Tibial nerve (tissue), 4 donors: ENCODE measurements at regions not wholly inside any gene's neighbourhood (a gene's known extent, or its start where the extent isn't known, plus 50 kb on each side); places are given as distances from the start of the nearest gene placed in this dataset.

Experiments used
- DNase-seq, 2 donors: peaks; one replicate each; pipeline ENCODE4 v3.0.0-alpha.2; 2019; ENCODE audit warnings: low spot score in 2 of 2
- H3K27ac ChIP-seq, 4 donors: fragments of 200-600 bp; sonication (generic) in 3 of 4; one replicate each; pipeline ENCODE4 v1.5.1; 2017 to 2019; ENCODE audit warnings: mild to moderate bottlenecking in 1 of 4
- H3K27me3 ChIP-seq, 2 donors: fragments of 200-600 bp; sonication (generic) in 1 of 2; one replicate each; pipeline versions ENCODE4 v1.5.1 to v1.6.0; 2017 to 2019
- H3K36me3 ChIP-seq, 3 donors: fragments of 200-600 bp; sonication (generic); one replicate each; pipeline ENCODE4 v1.5.1; 2018 to 2019
- H3K4me1 ChIP-seq, 4 donors: fragments of 200-600 bp; sonication (generic) in 3 of 4; one replicate each; pipeline ENCODE4 v1.5.1; 2017 to 2019
- H3K4me3 ChIP-seq, 4 donors: fragments of 200-600 bp; sonication (generic) in 3 of 4; one replicate each; pipeline ENCODE4 v1.5.1; 2017 to 2019; ENCODE audit warnings: mild to moderate bottlenecking in 1 of 4, moderate library complexity in 1 of 4
- H3K9me3 ChIP-seq, 4 donors: fragments of 200-600 bp; sonication (generic) in 3 of 4; one replicate each; pipeline ENCODE4 v1.5.1; 2017 to 2019
- CTCF ChIP-seq, 5 experiments: fragments of 200-600 bp in 3 of 5; fragments of 450-650 bp in 2 of 5; sonication (generic) in 3 of 5; IDR thresholded peaks; one replicate each; pipeline ENCODE4 v1.5.1; 2016 to 2019; ENCODE audit warnings: antibody characterized with exemption in 5 of 5, mild to moderate bottlenecking in 3 of 5, moderate library complexity in 2 of 5
- EP300 ChIP-seq, 2 donors: sonication (generic); formaldehyde crosslinking; IDR thresholded peaks; one replicate each; pipeline ENCODE4 v1.6.1; 2017; ENCODE audit warnings: antibody characterized with exemption in 2 of 2, mild to moderate bottlenecking in 1 of 2
- POLR2A ChIP-seq, 2 donors: fragments of 450-650 bp; IDR thresholded peaks; one replicate each; pipeline ENCODE4 v1.6.1; 2017; ENCODE audit warnings: antibody characterized with exemption in 2 of 2, mild to moderate bottlenecking in 2 of 2, moderate library complexity in 2 of 2
- WGBS, 2 donors: methylation state at CpG; one replicate each; pipeline ENCODE4 v1.1.5; 2018; 5-methylcytosine and 5-hydroxymethylcytosine counted together

- Histone ChIP-seq H3K4me1 (no peaks in the 10 kb centered on the region), H3K4me3 (no peak overlapping the region), H3K27ac (no peak overlapping the region), H3K36me3 (no peaks in the 10 kb centered on the region), H3K9me3 (no peaks in the 10 kb centered on the region), H3K27me3 (no peaks in the 10 kb centered on the region)
- WGBS, 2 donors = 89 to 94% methylated on average over 2 of the region's 2 CpGs
- TF ChIP-seq POLR2A (IDR thresholded peaks at IDR 0.05) = no peak
- no peak for TF ChIP-seq EP300 (IDR thresholded peaks at IDR 0.05)
- TF ChIP-seq CTCF (IDR thresholded peaks at IDR 0.05) = no peak
- no peak for DNase-seq
Observed at GRCh38 chr6:50945789-50946188, 127.1 kb downstream of the TFAP2B start.

GRCh38 chr6:50952092-50952907, 133.6 kb downstream of the TFAP2B start:
- Histone ChIP-seq H3K27ac (no peak overlapping the region), H3K27me3 (no peaks in the 10 kb centered on the region), H3K4me3 (no peak overlapping the region), H3K9me3 (no peaks in the 10 kb centered on the region), H3K4me1 (no peaks in the 10 kb centered on the region), H3K36me3 (no peaks in the 10 kb centered on the region)
- TF ChIP-seq CTCF (IDR thresholded peaks at IDR 0.05) = no peak
- TF ChIP-seq EP300 (IDR thresholded peaks at IDR 0.05) = no peak
- TF ChIP-seq POLR2A (IDR thresholded peaks at IDR 0.05) = no peak
- no peak for DNase-seq
- WGBS, 2 donors = 34 to 37% methylated on average over 5 of the region's 5 CpGs

- Histone ChIP-seq H3K9me3 (no peaks in the 10 kb centered on the region), H3K4me3 (no peak overlapping the region), H3K4me1 (no peaks in the 10 kb centered on the region), H3K27me3 (no peaks in the 10 kb centered on the region), H3K27ac (no peak overlapping the region), H3K36me3 (no peaks in the 10 kb centered on the region)
- WGBS, 2 donors = 86 to 88% methylated on average over 6 of the region's 6 CpGs
- DNase-seq = no peak
- TF ChIP-seq CTCF (IDR thresholded peaks at IDR 0.05) (no peak), POLR2A (IDR thresholded peaks at IDR 0.05) (no peak), EP300 (IDR thresholded peaks at IDR 0.05) (no peak)
Observed at GRCh38 chr6:50956014-50956413, 137.3 kb downstream of the TFAP2B start.

GRCh38 chr6:50958148-50958697, 139.6 kb downstream of the TFAP2B start:
- Histone ChIP-seq H3K27me3 (no peaks in the 10 kb centered on the region), H3K9me3 (no peaks in the 10 kb centered on the region), H3K27ac (no peak overlapping the region), H3K4me1 (no peaks in the 10 kb centered on the region), H3K36me3 (no peaks in the 10 kb centered on the region), H3K4me3 (no peak overlapping the region)
- no peak for TF ChIP-seq POLR2A (IDR thresholded peaks at IDR 0.05)
- TF ChIP-seq CTCF (IDR thresholded peaks at IDR 0.05) = no peak
- TF ChIP-seq EP300 (IDR thresholded peaks at IDR 0.05) = no peak
- no peak for DNase-seq
- 80 to 88% methylated on average over 1 of the region's 1 CpG for whole genome bisulfite sequencing, 2 donors

- Histone ChIP-seq H3K27me3 (no peaks in the 10 kb centered on the region), H3K4me1 (no peaks in the 10 kb centered on the region), H3K27ac (no peak overlapping the region), H3K9me3 (no peaks in the 10 kb centered on the region), H3K36me3 (no peaks in the 10 kb centered on the region), H3K4me3 (no peak overlapping the region)
- no peak for DNase-seq
- TF ChIP-seq EP300 (IDR thresholded peaks at IDR 0.05) (no peak), POLR2A (IDR thresholded peaks at IDR 0.05) (no peak), CTCF (IDR thresholded peaks at IDR 0.05) (no peak)
- WGBS, 2 donors = 88 to 93% methylated on average over 4 of the region's 4 CpGs
Observed at GRCh38 chr6:50959081-50959641, 140.5 kb downstream of the TFAP2B start.
